ENCODE measurements at regions not wholly inside any gene's neighbourhood (a gene's known extent, or its start where the extent isn't known, plus 50 kb on each side); places are given as distances from the start of the nearest gene placed in this dataset.

DNA sequence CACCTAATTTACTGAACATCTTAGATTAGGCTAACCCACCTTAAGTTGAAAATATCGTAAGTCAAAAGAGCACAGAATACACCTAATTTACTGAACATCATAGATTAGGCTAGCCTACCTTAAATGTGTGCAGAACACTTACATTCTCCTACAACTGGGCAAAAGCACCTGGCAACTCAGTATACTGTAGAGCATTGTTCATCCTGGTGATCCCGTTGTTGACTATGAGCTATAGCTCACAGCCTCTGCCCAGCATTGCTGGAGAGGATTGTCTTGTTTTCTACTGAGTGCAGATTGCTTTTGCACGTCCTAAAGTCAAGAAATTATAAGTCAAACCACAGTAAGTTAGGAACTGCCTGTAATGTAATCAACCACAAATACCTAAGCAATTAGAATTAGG, 531.8 kb upstream of the CDH6 start:
- no peak for TF ChIP-seq SIN3A (IDR thresholded peaks at IDR 0.05; ENCODE audit: borderline replicate concordance, low read depth, low read length)
- TF ChIP-seq, protein P1, sequence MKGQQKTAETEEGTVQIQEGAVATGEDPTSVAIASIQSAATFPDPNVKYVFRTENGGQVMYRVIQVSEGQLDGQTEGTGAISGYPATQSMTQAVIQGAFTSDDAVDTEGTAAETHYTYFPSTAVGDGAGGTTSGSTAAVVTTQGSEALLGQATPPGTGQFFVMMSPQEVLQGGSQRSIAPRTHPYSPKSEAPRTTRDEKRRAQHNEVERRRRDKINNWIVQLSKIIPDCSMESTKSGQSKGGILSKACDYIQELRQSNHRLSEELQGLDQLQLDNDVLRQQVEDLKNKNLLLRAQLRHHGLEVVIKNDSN (IDR thresholded peaks at IDR 0.05; ENCODE audit: borderline replicate concordance, low read depth), result no peak
- TF ChIP-seq RCOR1 (IDR thresholded peaks at IDR 0.05; ENCODE audit: low read length), result no peak
- no peak for TF ChIP-seq NFIC (IDR thresholded peaks at IDR 0.05; ENCODE audit: borderline replicate concordance)
- TF ChIP-seq, protein P2, sequence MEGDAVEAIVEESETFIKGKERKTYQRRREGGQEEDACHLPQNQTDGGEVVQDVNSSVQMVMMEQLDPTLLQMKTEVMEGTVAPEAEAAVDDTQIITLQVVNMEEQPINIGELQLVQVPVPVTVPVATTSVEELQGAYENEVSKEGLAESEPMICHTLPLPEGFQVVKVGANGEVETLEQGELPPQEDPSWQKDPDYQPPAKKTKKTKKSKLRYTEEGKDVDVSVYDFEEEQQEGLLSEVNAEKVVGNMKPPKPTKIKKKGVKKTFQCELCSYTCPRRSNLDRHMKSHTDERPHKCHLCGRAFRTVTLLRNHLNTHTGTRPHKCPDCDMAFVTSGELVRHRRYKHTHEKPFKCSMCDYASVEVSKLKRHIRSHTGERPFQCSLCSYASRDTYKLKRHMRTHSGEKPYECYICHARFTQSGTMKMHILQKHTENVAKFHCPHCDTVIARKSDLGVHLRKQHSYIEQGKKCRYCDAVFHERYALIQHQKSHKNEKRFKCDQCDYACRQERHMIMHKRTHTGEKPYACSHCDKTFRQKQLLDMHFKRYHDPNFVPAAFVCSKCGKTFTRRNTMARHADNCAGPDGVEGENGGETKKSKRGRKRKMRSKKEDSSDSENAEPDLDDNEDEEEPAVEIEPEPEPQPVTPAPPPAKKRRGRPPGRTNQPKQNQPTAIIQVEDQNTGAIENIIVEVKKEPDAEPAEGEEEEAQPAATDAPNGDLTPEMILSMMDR (IDR thresholded peaks at IDR 0.05), result no peak
- TF ChIP-seq MEF2A (IDR thresholded peaks at IDR 0.05; ENCODE audit: borderline replicate concordance, low read depth), result no peak
- no peak for TF ChIP-seq TAF1 (IDR thresholded peaks at IDR 0.05; ENCODE audit: borderline replicate concordance, low read depth, low read length)
- TF ChIP-seq, protein P3, sequence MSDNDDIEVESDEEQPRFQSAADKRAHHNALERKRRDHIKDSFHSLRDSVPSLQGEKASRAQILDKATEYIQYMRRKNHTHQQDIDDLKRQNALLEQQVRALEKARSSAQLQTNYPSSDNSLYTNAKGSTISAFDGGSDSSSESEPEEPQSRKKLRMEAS (IDR thresholded peaks at IDR 0.05; ENCODE audit: low read depth), result no peak
- no peak for TF ChIP-seq EP300 (IDR thresholded peaks at IDR 0.05; ENCODE audit: borderline replicate concordance in 1 of 2, low read depth in 1 of 2, low read length in 1 of 2)
- TF ChIP-seq POLR2AphosphoS5 (IDR thresholded peaks at IDR 0.05; ENCODE audit: low read depth, low read length), result no peak
- TF ChIP-seq FOXM1 (IDR thresholded peaks at IDR 0.05; ENCODE audit: low read depth), result no peak
- TF ChIP-seq RFX5 (IDR thresholded peaks at IDR 0.05; ENCODE audit: low read length), result no peak
- no peak for TF ChIP-seq FOSL2 (IDR thresholded peaks at IDR 0.05; ENCODE audit: borderline replicate concordance, low read depth)
- no peak for TF ChIP-seq FOXJ3 (CRISPR knock-in tag; IDR thresholded peaks at IDR 0.05)

All from SK-N-SH (cell line).